ENCODE measurements at regions not wholly inside any gene's neighbourhood (a gene's known extent, or its start where the extent isn't known, plus 50 kb on each side); places are given as distances from the start of the nearest gene placed in this dataset.

GRCh38 chr6:119830069-119830468 is 480.5 kb upstream of the MAN1A1 start:
- TF ChIP-seq REST (IDR thresholded peaks at IDR 0.05; ENCODE audit: insufficient read depth in 1 of 2, low read depth in 2 of 2, low read length in 1 of 2) (no peak), CTCF (IDR thresholded peaks at IDR 0.05) (no peak)
